Osteocyte (in vitro differentiated cells): ENCODE measurements at regions not wholly inside any gene's neighbourhood (a gene's known extent, or its start where the extent isn't known, plus 50 kb on each side); places are given as distances from the start of the nearest gene placed in this dataset.

Experiments
- DNase-seq: peaks from one replicate; pipeline ENCODE4 v3.0.0; 2021; ENCODE audit warnings: mixed read lengths; ENCODE audit not compliant: unreplicated experiment; ENCODE audit errors: extremely low spot score
- H3K27ac Mint-ChIP-seq: one replicate; pipeline ENCODE4 v1.8.0; 2021; ENCODE audit warnings: mild to moderate bottlenecking, mixed read lengths; ENCODE audit not compliant: unreplicated experiment
- H3K27me3 Mint-ChIP-seq: one replicate; pipeline ENCODE4 v1.8.0; 2021; ENCODE audit warnings: mixed read lengths; ENCODE audit not compliant: unreplicated experiment
- H3K36me3 Mint-ChIP-seq: one replicate; pipeline ENCODE4 v1.8.0; 2021; ENCODE audit warnings: mixed read lengths; ENCODE audit not compliant: unreplicated experiment
- H3K4me1 Mint-ChIP-seq: one replicate; pipeline ENCODE4 v1.8.0; 2021; ENCODE audit warnings: mixed read lengths; ENCODE audit not compliant: unreplicated experiment
- H3K4me3 Mint-ChIP-seq: one replicate; pipeline ENCODE4 v1.8.0; 2021; ENCODE audit warnings: mild to moderate bottlenecking, moderate library complexity, mixed read lengths; ENCODE audit not compliant: unreplicated experiment
- H3K9me3 Mint-ChIP-seq: one replicate; pipeline ENCODE4 v1.8.0; 2021; ENCODE audit warnings: mixed read lengths; ENCODE audit not compliant: unreplicated experiment
- TF ChIP-seq, protein P1 (sequence below): fragments of 200-600 bp; sonication (generic); IDR thresholded peaks from 2 replicates; pipeline ENCODE4 v1.5.0; 2021; ENCODE audit warnings: antibody characterized with exemption, mild to moderate bottlenecking, moderate library complexity

DNA sequence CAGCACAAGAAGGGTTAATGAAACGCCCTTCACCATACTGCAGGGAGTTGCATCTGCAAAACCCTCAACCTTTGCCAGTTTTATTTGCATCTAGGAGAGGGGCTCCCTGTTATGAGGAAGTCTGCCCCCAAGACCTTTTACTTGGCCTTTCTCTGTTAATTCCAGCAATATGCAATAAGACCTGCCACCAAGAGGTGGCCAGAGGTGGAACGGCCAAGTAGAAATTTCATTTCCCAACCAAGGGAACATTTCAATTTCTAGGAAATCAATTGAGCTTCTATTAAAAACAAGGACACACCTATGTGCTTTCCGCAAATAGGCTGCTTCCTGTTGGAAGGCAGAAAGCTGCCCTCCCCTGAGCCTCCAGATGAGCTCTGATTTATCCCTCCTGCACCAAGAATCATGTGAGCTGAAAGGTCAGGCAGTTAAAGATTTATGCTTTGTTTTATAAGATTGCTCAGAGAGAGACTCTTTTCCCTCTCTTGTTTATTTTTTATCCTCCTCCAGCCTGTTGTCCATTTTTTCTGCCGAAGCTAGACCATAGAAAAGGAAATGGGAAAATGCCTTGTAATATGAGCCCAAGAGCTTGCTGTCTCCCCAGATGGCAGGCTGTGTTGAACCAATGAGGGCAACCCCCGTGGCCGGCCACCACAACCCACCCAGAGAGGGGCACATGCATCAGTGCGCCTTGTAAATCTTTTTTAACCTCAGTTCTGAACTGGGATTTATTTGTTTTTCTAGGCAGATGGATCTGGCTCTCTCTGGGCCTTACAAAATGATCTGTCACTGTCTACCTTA is 572.8 kb downstream of the TLE1 start:
- H3K4me1 Mint-ChIP-seq = peaks cover 7% of the 10 kb centered on the region
- DNase-seq = no peak
- H3K36me3 Mint-ChIP-seq = no peaks in the 10 kb centered on the region
- H3K27me3 Mint-ChIP-seq = no peaks in the 10 kb centered on the region
- H3K9me3 Mint-ChIP-seq = no peaks in the 10 kb centered on the region
- TF ChIP-seq, protein P1, sequence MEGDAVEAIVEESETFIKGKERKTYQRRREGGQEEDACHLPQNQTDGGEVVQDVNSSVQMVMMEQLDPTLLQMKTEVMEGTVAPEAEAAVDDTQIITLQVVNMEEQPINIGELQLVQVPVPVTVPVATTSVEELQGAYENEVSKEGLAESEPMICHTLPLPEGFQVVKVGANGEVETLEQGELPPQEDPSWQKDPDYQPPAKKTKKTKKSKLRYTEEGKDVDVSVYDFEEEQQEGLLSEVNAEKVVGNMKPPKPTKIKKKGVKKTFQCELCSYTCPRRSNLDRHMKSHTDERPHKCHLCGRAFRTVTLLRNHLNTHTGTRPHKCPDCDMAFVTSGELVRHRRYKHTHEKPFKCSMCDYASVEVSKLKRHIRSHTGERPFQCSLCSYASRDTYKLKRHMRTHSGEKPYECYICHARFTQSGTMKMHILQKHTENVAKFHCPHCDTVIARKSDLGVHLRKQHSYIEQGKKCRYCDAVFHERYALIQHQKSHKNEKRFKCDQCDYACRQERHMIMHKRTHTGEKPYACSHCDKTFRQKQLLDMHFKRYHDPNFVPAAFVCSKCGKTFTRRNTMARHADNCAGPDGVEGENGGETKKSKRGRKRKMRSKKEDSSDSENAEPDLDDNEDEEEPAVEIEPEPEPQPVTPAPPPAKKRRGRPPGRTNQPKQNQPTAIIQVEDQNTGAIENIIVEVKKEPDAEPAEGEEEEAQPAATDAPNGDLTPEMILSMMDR = no peak
- H3K27ac Mint-ChIP-seq = peak overlapping the region; percentile 5
- H3K4me3 Mint-ChIP-seq = no peak overlapping the region

DNA sequence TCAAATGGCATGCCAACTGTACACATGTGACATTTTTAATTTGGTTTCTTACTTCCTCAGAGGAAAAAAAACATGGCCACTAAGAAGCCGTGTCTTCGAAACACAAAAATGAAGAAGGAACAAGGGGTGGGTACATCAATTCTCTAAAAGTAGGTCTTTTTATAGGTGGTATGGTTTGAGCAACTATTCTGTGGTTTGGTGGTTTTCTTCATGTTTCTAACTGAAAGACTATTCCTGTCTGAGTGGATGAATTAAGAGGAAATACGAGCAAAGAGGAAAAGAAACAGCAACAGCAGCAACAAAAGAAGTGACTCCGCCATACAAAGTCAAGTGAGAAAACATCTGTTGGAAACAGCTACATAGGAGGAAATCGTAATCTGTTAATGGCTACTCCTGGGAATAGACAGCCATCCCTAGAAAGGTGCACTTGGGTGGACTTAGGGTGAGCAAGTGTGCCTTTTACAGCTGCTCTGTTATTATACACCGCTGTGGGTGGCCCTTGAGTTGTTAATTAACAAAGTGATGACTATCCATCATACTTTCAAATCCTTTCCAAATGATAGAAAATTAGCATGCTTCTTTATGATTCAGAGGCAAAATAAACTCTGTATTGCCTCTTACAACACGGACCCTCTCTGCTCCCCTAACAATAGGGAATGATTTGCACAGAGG is 575.8 kb downstream of the TLE1 start:
- DNase-seq = no peak
- Mint-ChIP-seq H3K9me3 (no peaks in the 10 kb centered on the region), H3K4me3 (no peak overlapping the region), H3K36me3 (no peaks in the 10 kb centered on the region), H3K4me1 (peaks cover 7% of the 10 kb centered on the region), H3K27ac (no peak overlapping the region), H3K27me3 (no peaks in the 10 kb centered on the region)
- TF ChIP-seq, protein P1 = no peak

DNA sequence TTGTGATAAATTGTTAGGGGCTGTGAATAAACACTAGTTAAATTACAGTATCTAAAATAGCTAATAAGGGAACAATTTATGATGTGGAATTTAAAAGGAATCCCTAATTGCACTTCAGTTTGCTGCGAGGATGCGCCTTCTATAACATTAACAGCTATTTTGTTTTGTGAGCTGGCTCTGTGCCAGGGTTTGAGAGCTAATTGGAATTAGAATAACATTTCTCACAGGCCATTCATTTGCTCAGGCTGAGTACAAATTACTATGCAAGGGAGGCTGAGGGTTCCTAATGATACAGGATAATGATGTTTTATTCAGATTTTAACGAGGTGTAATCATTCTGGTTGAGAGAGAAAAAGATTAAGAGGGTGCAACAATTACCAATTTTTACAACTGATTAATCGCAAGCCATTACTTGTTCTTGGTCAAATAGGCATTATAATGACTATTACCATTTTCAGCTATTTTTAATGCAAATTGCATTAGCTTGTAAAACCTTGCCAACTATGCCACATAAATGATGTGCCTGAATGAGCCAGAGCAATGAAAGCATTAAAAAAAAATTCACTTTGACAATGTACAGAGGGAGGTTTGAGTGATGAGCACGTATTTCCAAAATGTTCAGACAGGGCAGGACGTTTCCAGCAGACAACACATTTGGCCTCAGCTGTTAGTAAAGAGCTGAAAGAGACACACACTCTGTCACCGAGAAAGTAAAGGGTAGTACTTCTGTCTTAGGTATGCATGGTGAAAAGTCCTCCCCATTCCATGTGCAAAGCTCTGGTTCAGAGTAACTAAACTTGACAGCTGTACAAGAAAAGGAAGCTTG is 576.5 kb downstream of the TLE1 start:
- Mint-ChIP-seq H3K4me1 (peaks cover 11% of the 10 kb centered on the region), H3K36me3 (no peaks in the 10 kb centered on the region), H3K4me3 (no peak overlapping the region), H3K9me3 (no peaks in the 10 kb centered on the region), H3K27ac (no peak overlapping the region), H3K27me3 (no peaks in the 10 kb centered on the region)
- TF ChIP-seq, protein P1 = no peak
- DNase-seq = no peak

DNA sequence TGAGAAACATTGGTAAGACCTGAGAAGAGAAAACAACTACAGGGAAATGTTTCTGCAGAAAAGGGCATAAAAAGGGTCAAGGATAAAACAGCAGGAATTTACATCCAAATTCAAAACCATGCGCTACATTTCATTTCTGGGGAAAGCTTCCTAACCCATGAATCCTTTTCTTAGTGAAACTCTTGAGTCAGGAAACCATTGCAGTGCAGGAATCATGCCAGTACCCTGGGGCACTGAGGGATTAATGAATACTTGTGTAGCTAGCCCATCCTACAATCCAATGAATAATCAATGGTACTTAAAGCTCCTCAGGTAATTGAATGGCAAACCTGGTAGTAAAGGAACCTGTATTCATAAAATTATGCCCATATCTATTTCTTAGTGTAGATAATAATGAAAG is 580.5 kb downstream of the TLE1 start:
- TF ChIP-seq, protein P1 = no peak
- Mint-ChIP-seq H3K27ac (no peak overlapping the region), H3K9me3 (no peaks in the 10 kb centered on the region), H3K27me3 (no peaks in the 10 kb centered on the region), H3K36me3 (no peaks in the 10 kb centered on the region), H3K4me3 (no peak overlapping the region), H3K4me1 (peaks cover 4% of the 10 kb centered on the region)
- DNase-seq = no peak

DNA sequence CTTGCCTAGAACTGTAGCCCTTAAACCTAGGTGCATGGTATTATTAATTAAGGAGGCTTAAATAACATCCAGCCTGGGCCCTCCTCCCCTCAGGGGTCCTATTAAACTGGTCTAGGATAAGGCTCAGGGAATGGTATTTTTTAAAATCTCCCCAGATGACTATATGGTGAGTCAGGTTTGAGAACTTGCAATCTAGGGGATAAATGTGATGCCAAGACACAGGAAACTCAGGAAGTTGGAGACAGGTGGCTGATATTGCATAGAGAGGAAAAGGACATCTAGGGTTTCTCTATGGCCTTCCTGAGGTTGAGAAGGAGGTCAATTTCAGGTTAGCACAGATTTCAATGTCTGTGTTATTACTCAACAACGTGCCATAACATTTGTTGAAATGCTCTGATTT is 581.0 kb downstream of the TLE1 start:
- no peaks in the 10 kb centered on the region for H3K9me3 Mint-ChIP-seq
- no peak overlapping the region for H3K4me3 Mint-ChIP-seq
- DNase-seq = no peak
- H3K36me3 Mint-ChIP-seq = no peaks in the 10 kb centered on the region
- H3K4me1 Mint-ChIP-seq = peaks cover 4% of the 10 kb centered on the region
- H3K27me3 Mint-ChIP-seq = no peaks in the 10 kb centered on the region
- H3K27ac Mint-ChIP-seq = no peak overlapping the region
- TF ChIP-seq, protein P1 = no peak
